B cell (primary cell): ENCODE measurements at regions not wholly inside any gene's neighbourhood (a gene's known extent, or its start where the extent isn't known, plus 50 kb on each side); places are given as distances from the start of the nearest gene placed in this dataset.

ENCODE experiments used
- CTCF ChIP-seq: fragments of 200-600 bp; IDR thresholded peaks from one replicate; pipeline ENCODE4 v1.8.0; 2022; ENCODE audit warnings: antibody characterized with exemption, mild to moderate bottlenecking
- EZH2 ChIP-seq: IDR thresholded peaks from 2 replicates; pipeline ENCODE4 v1.6.1; 2012; ENCODE audit warnings: borderline replicate concordance, low read depth, mild to moderate bottlenecking, moderate library complexity, low read length; ENCODE audit not compliant: insufficient read depth, poor library complexity, severe bottlenecking

DNA sequence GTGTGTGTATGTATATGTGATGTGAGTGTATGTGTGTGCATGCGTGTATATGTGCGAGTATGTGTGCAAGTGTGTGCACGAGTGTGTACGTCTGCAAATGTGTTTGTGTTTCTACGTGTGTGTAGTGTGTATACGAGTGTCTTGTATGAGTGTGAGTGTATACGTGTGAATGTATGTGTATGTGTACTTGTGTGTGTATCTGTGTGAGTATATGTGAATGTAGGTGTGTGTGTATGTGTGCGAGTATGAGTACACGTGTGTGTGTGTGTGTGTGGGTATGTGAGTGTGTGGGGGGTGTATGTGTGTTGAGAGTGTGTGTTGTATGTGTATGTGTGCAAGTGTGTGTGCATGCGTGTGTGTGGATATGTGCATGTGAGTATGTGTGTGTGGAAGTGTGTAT, 602.0 kb upstream of the CDH4 start:
- TF ChIP-seq CTCF (no peak), EZH2 (no peak)
